ENCODE measurements at regions not wholly inside any gene's neighbourhood (a gene's known extent, or its start where the extent isn't known, plus 50 kb on each side); places are given as distances from the start of the nearest gene placed in this dataset.

- TF ChIP-seq ATF2 (IDR thresholded peaks at IDR 0.05; ENCODE audit: low read length) (no peak), CEBPB (IDR thresholded peaks at IDR 0.05; ENCODE audit: borderline replicate concordance in 1 of 2, low read depth in 2 of 2, low read length in 2 of 2) (no peak), ZNF24 (IDR thresholded peaks at IDR 0.05) (no peak), NFYB (IDR thresholded peaks at IDR 0.05; ENCODE audit: insufficient read depth, low read depth, low read length) (no peak), NRF1 (conservative IDR thresholded peaks at IDR 0.05; ENCODE audit: low read depth, low read length) (no peak)
Measured at GRCh38 chr3:66103729-66104128, 65.0 kb upstream of the MAGI1 start (continued).

- ChIA-PET POLR2A (no interaction called here), RAD21 (ENCODE audit: unreplicated experiment) (no interaction called here), CTCF (no interaction called here), SMC1A (ENCODE audit: uncharacterized antibody, unreplicated experiment) (no interaction called here)
- in situ Hi-C loops (cut with MboI), result no loop called here
- H3K79me2 ChIP-seq (ENCODE audit: control insufficient read depth, insufficient read depth, low read length), result no peaks in the 10 kb centered on the region
- H3K9ac ChIP-seq (ENCODE audit: control insufficient read depth, insufficient read depth, low read length), result no peak overlapping the region
- H3K36me3 ChIP-seq (ENCODE audit: control insufficient read depth in 2 of 2, insufficient read depth in 2 of 2, low read length in 1 of 2), result no peaks in the 10 kb centered on the region
- H3K4me1 ChIP-seq (ENCODE audit: control insufficient read depth, insufficient read depth, low read length), result no peaks in the 10 kb centered on the region
- no peaks in the 10 kb centered on the region for H3K27me3 ChIP-seq (replicated peaks in 1 of 2; ENCODE audit: control insufficient read depth in 2 of 2, insufficient read depth in 2 of 2, low read length in 1 of 2)
- no peak overlapping the region for H3K4me2 ChIP-seq (ENCODE audit: control insufficient read depth, insufficient read depth)
- no peak for ATAC-seq
- H3K9me3 ChIP-seq (replicated peaks; ENCODE audit: control insufficient read depth, insufficient read depth, low read length), result no peaks in the 10 kb centered on the region
- H3K4me3 ChIP-seq, result no peak overlapping the region
- H3K27ac ChIP-seq (ENCODE audit: control insufficient read depth, insufficient read depth), result no peak overlapping the region
- H2AFZ ChIP-seq (ENCODE audit: control insufficient read depth, low read depth, low read length), result no peak overlapping the region
- WGBS (ENCODE audit: insufficient coverage, insufficient replicate concordance, low lambda C conversion rate, missing lambda C conversion rate), result 10% methylated on average over 3 of the region's 3 CpGs
- intact Hi-C loops (cut with micrococcal nuclease; ENCODE audit: unreplicated experiment), result no loop called here
- no peaks in the 10 kb centered on the region for H4K20me1 ChIP-seq (ENCODE audit: control insufficient read depth, insufficient read depth)
- no peak for DNase-seq (ENCODE audit: low read depth, low spot score)
- BruUV-seq (replicated peaks), result no TSS peak
- FAIRE-seq, result no peak
- no peak for TF ChIP-seq TCF12 (IDR thresholded peaks at IDR 0.05; ENCODE audit: low read depth, low read length)
- TF ChIP-seq HDAC6 (IDR thresholded peaks at IDR 0.05; ENCODE audit: unreplicated experiment), result no peak
- TF ChIP-seq MTA3 (IDR thresholded peaks at IDR 0.05; ENCODE audit: borderline replicate concordance, low read length), result no peak
- TF ChIP-seq ZNF592 (IDR thresholded peaks at IDR 0.05), result no peak
- TF ChIP-seq NR2C2 (IDR thresholded peaks at IDR 0.05; ENCODE audit: borderline replicate concordance, control insufficient read depth, insufficient read length, low read depth), result no peak
- no peak for TF ChIP-seq TAF1 (IDR thresholded peaks at IDR 0.05; ENCODE audit: borderline replicate concordance, low read depth, low read length)
- TF ChIP-seq ATF7 (IDR thresholded peaks at IDR 0.05; ENCODE audit: low read depth), result no peak
- no peak for TF ChIP-seq POU2F2 (IDR thresholded peaks at IDR 0.05; ENCODE audit: borderline replicate concordance, low read depth, low read length)
- no peak for TF ChIP-seq CUX1 (IDR thresholded peaks at IDR 0.05; ENCODE audit: insufficient replicate concordance, low read depth, low read length)
Measured at GRCh38 chr3:66101901-66102300, 63.2 kb upstream of the MAGI1 start.

All from GM12878 (cell line).